MM.1S (cell line): ENCODE measurements at regions not wholly inside any gene's neighbourhood (a gene's known extent, or its start where the extent isn't known, plus 50 kb on each side); places are given as distances from the start of the nearest gene placed in this dataset.

Experiments
- DNase-seq: peaks from one replicate; pipeline ENCODE4 v3.0.0-alpha.2; 2015
- H2AFZ ChIP-seq: fragments of 300-600 bp; sonication (generic); 2 replicates; pipeline ENCODE4 v1.6.0; 2016; ENCODE audit warnings: antibody characterized with exemption, low read length
- H3F3A ChIP-seq: fragments of 300-600 bp; sonication (generic); 2 replicates; pipeline ENCODE4 v1.6.1; 2016; ENCODE audit warnings: mild to moderate bottlenecking, antibody characterized with exemption, low read length, moderate library complexity, mixed read lengths; ENCODE audit not compliant: insufficient read depth
- H3K27ac ChIP-seq: fragments of 300-600 bp; sonication (generic); 2 replicates; pipeline ENCODE4 v1.5.1; 2016; ENCODE audit warnings: mild to moderate bottlenecking, low read length
- H3K27me3 ChIP-seq: fragments of 300-600 bp; sonication (generic); replicated peaks from 2 replicates; pipeline ENCODE4 v1.6.0; 2016; ENCODE audit warnings: low read length; ENCODE audit not compliant: insufficient read depth
- H3K36me3 ChIP-seq: fragments of 300-600 bp; sonication (generic); replicated peaks from 2 replicates; pipeline ENCODE4 v1.6.1; 2016; ENCODE audit warnings: mild to moderate bottlenecking, low read length, mixed read lengths; ENCODE audit not compliant: insufficient read depth
- H3K4me1 ChIP-seq: fragments of 300-600 bp; sonication (generic); 2 replicates; pipeline ENCODE4 v1.6.1; 2016; ENCODE audit warnings: low read length, mixed read lengths
- H3K4me2 ChIP-seq: fragments of 300-600 bp; sonication (generic); 2 replicates; pipeline ENCODE4 v1.6.0; 2016; ENCODE audit warnings: low read depth, low read length
- H3K4me3 ChIP-seq: fragments of 300-600 bp; sonication (generic); 2 replicates; pipeline ENCODE4 v1.5.1; 2016; ENCODE audit warnings: low read length, mixed read lengths
- H3K79me2 ChIP-seq: fragments of 300-600 bp; sonication (generic); 2 replicates; pipeline ENCODE4 v1.6.1; 2016; ENCODE audit warnings: mixed run types, low read length, mixed read lengths
- H3K9ac ChIP-seq: fragments of 300-600 bp; sonication (generic); 2 replicates; pipeline ENCODE4 v1.6.1; 2016; ENCODE audit warnings: low read length, mixed read lengths
- H3K9me2 ChIP-seq: fragments of 300-600 bp; sonication (generic); replicated peaks from 2 replicates; pipeline ENCODE4 v1.6.1; 2016; ENCODE audit warnings: mild to moderate bottlenecking, low read length, mixed read lengths; ENCODE audit not compliant: insufficient read depth
- H3K9me3 ChIP-seq: fragments of 300-600 bp; sonication (generic); replicated peaks from 2 replicates; pipeline ENCODE4 v1.6.1; 2016; ENCODE audit warnings: mild to moderate bottlenecking, low read length, mixed read lengths; ENCODE audit not compliant: insufficient read depth
- H4K20me1 ChIP-seq: fragments of 300-600 bp; sonication (generic); 2 replicates; pipeline ENCODE4 v1.6.1; 2016; ENCODE audit warnings: mild to moderate bottlenecking, low read length, moderate library complexity, mixed read lengths; ENCODE audit not compliant: insufficient read depth
- EZH2 ChIP-seq: fragments of 300-600 bp; sonication (generic); optimal IDR thresholded peaks from 2 replicates; pipeline ENCODE3; 2017; ENCODE audit warnings: low read depth, mild to moderate bottlenecking, antibody characterized with exemption, low read length, mixed read lengths
- EZH2phosphoT487 ChIP-seq: fragments of 300-600 bp; sonication (generic); IDR thresholded peaks from 2 replicates; pipeline ENCODE4 v1.6.1; 2018; ENCODE audit warnings: antibody characterized with exemption, low read length
- TF ChIP-seq, protein P1 (sequence below): fragments of 300-600 bp; sonication (generic); IDR thresholded peaks from 2 replicates; pipeline ENCODE4 v1.5.1; 2016; ENCODE audit warnings: antibody characterized with exemption, low read length, mixed read lengths

DNA sequence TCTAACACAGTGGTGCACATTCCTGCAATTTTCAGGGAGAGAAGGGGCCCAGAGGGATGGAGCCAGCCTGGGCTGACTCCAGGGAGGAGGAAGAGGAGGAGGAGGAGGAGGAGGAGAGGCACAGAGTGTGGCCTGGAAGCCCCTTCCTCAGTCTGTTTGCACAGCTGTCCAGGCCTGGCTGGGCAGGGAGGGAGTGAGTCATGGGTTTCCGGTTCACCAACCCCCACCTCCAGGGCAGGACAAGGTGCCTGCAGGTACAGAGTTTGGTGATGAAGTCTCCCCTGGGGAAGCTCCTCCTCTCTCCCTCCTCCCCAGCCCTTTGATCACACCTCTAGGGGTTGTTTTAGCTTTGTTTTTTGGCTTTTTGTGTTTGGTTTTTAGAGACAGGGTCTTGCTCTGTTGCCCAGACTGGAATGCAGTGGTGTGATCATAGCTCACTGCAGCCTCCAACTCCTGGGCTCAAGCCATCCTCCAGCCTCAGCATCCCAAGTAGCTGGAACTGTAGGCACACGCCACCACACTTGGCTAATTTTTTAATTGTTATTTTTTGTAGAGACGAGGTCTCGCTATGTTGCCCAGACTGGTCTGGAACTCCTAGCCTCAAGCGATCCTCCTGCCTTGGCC is 77.5 kb upstream of the CUX1 start:
- no peaks in the 10 kb centered on the region for H4K20me1 ChIP-seq
- peak overlapping the region; percentile 70 for H2AFZ ChIP-seq
- no peak overlapping the region for H3K4me3 ChIP-seq
- TF ChIP-seq, protein P1, sequence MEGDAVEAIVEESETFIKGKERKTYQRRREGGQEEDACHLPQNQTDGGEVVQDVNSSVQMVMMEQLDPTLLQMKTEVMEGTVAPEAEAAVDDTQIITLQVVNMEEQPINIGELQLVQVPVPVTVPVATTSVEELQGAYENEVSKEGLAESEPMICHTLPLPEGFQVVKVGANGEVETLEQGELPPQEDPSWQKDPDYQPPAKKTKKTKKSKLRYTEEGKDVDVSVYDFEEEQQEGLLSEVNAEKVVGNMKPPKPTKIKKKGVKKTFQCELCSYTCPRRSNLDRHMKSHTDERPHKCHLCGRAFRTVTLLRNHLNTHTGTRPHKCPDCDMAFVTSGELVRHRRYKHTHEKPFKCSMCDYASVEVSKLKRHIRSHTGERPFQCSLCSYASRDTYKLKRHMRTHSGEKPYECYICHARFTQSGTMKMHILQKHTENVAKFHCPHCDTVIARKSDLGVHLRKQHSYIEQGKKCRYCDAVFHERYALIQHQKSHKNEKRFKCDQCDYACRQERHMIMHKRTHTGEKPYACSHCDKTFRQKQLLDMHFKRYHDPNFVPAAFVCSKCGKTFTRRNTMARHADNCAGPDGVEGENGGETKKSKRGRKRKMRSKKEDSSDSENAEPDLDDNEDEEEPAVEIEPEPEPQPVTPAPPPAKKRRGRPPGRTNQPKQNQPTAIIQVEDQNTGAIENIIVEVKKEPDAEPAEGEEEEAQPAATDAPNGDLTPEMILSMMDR: no peak
- TF ChIP-seq EZH2: no peak
- H3K9me2 ChIP-seq: no peaks in the 10 kb centered on the region
- H3K4me1 ChIP-seq: peaks cover 45% of the 10 kb centered on the region
- no peaks in the 10 kb centered on the region for H3K9me3 ChIP-seq
- peak overlapping the region; percentile 39; the same call in 1 of the 2 replicates for H3K4me2 ChIP-seq
- peak; percentile 74 for DNase-seq
- no peaks in the 10 kb centered on the region for H3K36me3 ChIP-seq
- H3K27me3 ChIP-seq: no peaks in the 10 kb centered on the region
- H3K79me2 ChIP-seq: no peaks in the 10 kb centered on the region
- H3F3A ChIP-seq: peaks cover 29% of the 10 kb centered on the region
- H3K9ac ChIP-seq: no peak overlapping the region
- peak overlapping the region; percentile 92; the same call in 1 of the 2 replicates for H3K27ac ChIP-seq

DNA sequence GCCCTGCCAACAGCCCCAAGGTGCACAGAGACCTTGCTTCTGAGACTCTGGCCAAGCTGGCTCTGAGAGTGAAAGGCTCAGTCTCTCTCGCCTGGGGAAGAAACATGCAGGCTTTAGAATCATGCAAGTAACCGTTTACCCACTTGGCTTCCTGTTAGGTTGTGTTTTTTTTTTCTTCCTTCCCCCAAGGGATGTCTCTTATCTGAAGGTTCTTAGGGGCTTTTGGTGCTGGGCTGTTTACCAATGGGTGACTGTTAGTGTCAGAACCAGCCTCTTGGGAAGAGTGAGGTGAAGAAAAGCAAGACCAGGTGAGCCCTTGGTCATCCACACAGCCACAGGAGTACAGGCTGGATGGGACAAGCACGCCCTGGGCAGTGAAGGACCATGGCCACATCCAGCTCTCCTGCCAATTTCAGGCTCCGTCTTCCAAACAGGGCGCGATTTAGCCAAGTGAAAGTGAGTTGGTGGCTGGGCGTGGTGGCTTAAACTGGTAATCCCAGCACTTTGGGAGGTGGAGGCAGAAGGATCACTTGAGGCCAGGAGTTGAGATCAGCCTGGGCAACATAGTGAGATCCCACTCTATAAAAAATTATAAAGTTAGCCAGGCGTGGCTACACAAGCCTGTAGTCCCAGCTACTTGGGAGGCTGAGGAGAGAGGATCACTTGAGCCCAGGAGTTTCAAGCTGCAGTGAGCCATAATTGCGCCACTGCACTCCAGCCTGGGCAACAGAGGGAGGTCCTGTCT is 76.3 kb upstream of the CUX1 start:
- H3K9ac ChIP-seq: peak overlapping the region; percentile 41; the same call in 1 of the 2 replicates
- H3K4me1 ChIP-seq: peaks cover 48% of the 10 kb centered on the region
- DNase-seq: peak; percentile 90
- H3F3A ChIP-seq: peaks cover 33% of the 10 kb centered on the region
- H3K36me3 ChIP-seq: no peaks in the 10 kb centered on the region
- no peaks in the 10 kb centered on the region for H4K20me1 ChIP-seq
- no peaks in the 10 kb centered on the region for H3K27me3 ChIP-seq
- peak overlapping the region; percentile 92 for H3K27ac ChIP-seq
- no peak overlapping the region; the same call in 1 of the 2 replicates for H3K4me3 ChIP-seq
- no peaks in the 10 kb centered on the region for H3K9me3 ChIP-seq
- no peaks in the 10 kb centered on the region for H3K9me2 ChIP-seq
- peak overlapping the region; percentile 25; the same call in 1 of the 2 replicates for H2AFZ ChIP-seq
- no peak for TF ChIP-seq EZH2phosphoT487
- peak overlapping the region; percentile 59 for H3K4me2 ChIP-seq
- no peaks in the 10 kb centered on the region for H3K79me2 ChIP-seq

DNA sequence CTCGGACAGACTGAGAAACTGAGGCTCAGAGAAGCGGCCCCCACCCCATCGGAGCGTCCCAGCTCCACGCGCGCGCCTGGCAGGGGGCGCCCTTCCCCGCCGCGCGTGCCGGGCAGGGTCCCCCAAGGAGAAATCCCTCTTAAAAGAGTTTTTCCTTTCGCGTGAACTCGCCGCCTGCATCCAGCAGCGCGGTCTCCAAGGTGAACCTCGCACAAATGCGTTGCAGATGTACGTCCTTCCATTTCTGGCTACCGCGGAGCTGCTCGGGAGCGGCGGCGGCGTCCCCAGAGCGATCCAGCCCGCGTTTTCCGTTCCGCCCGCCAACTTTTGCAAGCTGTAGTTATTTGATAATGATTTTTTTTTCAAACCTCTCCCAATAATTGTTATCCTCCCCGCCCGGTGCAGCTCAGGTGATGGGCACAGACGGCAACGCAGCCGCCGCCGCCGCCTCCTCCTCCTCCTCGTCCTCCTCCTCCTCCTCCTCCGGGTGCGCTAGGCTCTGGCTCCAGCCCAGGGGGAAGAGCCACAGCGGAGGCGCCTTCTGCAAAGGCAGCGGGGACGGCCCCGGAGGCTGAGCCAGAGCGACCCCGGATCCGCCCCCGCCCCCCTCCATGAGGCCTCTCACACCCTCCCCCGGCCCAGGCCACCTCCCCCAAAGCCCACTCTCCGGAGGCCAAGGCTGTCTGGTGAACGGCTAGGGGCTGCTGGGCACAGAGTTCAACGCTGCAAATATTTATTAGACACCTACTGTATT is 74.0 kb upstream of the CUX1 start:
- peak; percentile 76 for DNase-seq
- Histone ChIP-seq H3F3A (peaks cover 47% of the 10 kb centered on the region), H3K36me3 (no peaks in the 10 kb centered on the region), H3K9ac (peak overlapping the region; percentile 47; the same call in 1 of the 2 replicates), H3K9me2 (no peaks in the 10 kb centered on the region), H2AFZ (peak overlapping the region; percentile 65), H3K27ac (peak overlapping the region; percentile 14; the same call in 1 of the 2 replicates), H3K4me3 (peak overlapping the region; percentile 68), H3K4me2 (peak overlapping the region; percentile 89), H3K79me2 (no peaks in the 10 kb centered on the region), H3K4me1 (peaks cover 62% of the 10 kb centered on the region), H3K9me3 (no peaks in the 10 kb centered on the region), H4K20me1 (no peaks in the 10 kb centered on the region), H3K27me3 (no peaks in the 10 kb centered on the region)
- TF ChIP-seq, protein P1: peak; percentile 53
- TF ChIP-seq EZH2phosphoT487: no peak
